CD4-positive, CD25-positive, alpha-beta regulatory T cell (primary cell): ENCODE measurements at regions not wholly inside any gene's neighbourhood (a gene's known extent, or its start where the extent isn't known, plus 50 kb on each side); places are given as distances from the start of the nearest gene placed in this dataset.
"Not testable (repeated sequence)": the region's sequence is repeated elsewhere in the genome, so short reads cannot be mapped to it uniquely, and the experiment has no call there.

Experiments used
- ATAC-seq, 2 donors: fragments of 150-1000 bp; cut with Tn5 transposase; one replicate each; pipeline ENCODE4 v1.10.0; 2021; ENCODE audit warnings: low read depth in 2 of 2, moderate number of reproducible peaks in 2 of 2, moderate library complexity in 1 of 2
- DNase-seq, 3 donors: peaks; one replicate each; pipeline versions ENCODE4 v3.0.0 to v3.0.0-alpha.2; 2012 to 2022; ENCODE audit warnings: mixed read lengths in 1 of 3
- H3K27ac ChIP-seq: one replicate; pipeline ENCODE4 v1.7.0; 2013; ENCODE audit warnings: mild to moderate bottlenecking, low read length; ENCODE audit not compliant: insufficient read depth, poor library complexity, severe bottlenecking
- H3K27me3 ChIP-seq: one replicate; pipeline ENCODE4 v1.7.0; 2013; ENCODE audit warnings: low read length; ENCODE audit not compliant: control insufficient read depth, insufficient read depth
- H3K36me3 ChIP-seq: one replicate; pipeline ENCODE4 v1.7.0; 2013; ENCODE audit warnings: mild to moderate bottlenecking, low read length, moderate library complexity; ENCODE audit not compliant: control insufficient read depth, insufficient read depth
- H3K4me1 ChIP-seq: 2 replicates; pipeline ENCODE4 v1.7.0; 2013; ENCODE audit warnings: mild to moderate bottlenecking, low read length; ENCODE audit not compliant: insufficient read depth, control insufficient read depth, poor library complexity, severe bottlenecking
- H3K4me3 ChIP-seq: one replicate; pipeline ENCODE4 v1.7.0; 2013; ENCODE audit warnings: low read depth, mild to moderate bottlenecking, low read length, moderate library complexity
- H3K9me3 ChIP-seq, 2 experiments: 1 replicate in 1 of 2; 2 replicates in 1 of 2; pipeline ENCODE4 v1.7.0; 2013; ENCODE audit warnings: low read length in 2 of 2, mild to moderate bottlenecking in 1 of 2, moderate library complexity in 1 of 2; ENCODE audit not compliant: control insufficient read depth in 2 of 2
- H3K27ac Mint-ChIP-seq, 3 donors: one replicate each; pipeline ENCODE4 v1.8.0; 2020 to 2022; ENCODE audit warnings: mild to moderate bottlenecking in 3 of 3, mixed read lengths in 3 of 3, moderate library complexity in 2 of 3
- H3K27me3 Mint-ChIP-seq: one replicate; pipeline ENCODE4 v1.8.0; 2022; ENCODE audit warnings: mild to moderate bottlenecking, mixed read lengths
- H3K36me3 Mint-ChIP-seq: one replicate; pipeline ENCODE4 v1.8.0; 2020; ENCODE audit warnings: mixed read lengths
- H3K4me1 Mint-ChIP-seq, 4 donors: one replicate each; pipeline ENCODE4 v1.8.0; 2020 to 2022; ENCODE audit warnings: mixed read lengths in 4 of 4, mild to moderate bottlenecking in 1 of 4
- H3K4me3 Mint-ChIP-seq, 4 donors: one replicate each; pipeline ENCODE4 v1.8.0; 2020 to 2022; ENCODE audit warnings: mild to moderate bottlenecking in 4 of 4, mixed read lengths in 4 of 4, moderate library complexity in 3 of 4
- H3K9me3 Mint-ChIP-seq, 7 donors: one replicate each; pipeline ENCODE4 v1.8.0; 2020 to 2022; ENCODE audit warnings: mixed read lengths in 7 of 7, mild to moderate bottlenecking in 3 of 7, moderate library complexity in 2 of 7

DNA sequence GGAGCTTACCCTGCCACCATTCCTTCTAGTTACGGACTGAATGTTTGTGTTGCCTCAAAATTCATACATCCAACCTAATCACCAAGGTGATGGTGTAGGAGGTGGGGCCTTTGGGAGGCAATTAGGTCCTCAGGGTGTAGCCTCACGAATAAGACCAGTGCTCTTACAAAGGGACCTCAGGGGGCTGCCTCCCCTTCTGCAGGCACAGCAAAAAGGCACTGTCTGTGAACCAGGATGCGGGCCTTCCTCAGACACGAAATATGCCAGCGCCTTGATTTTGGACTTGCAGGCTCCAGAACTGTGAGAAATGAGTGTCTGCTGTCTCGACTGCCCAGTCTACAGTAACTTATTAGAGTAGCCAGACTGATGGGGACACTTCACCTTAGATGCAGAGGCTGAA lies 150.4 kb upstream of the HDAC4 start:
- Histone ChIP-seq H3K36me3 (no peaks in the 10 kb centered on the region), H3K9me3 (no peaks in the 10 kb centered on the region), H3K4me1 (peaks cover 11% of the 10 kb centered on the region), H3K27me3 (peaks cover 2% of the 10 kb centered on the region), H3K27ac (no peak overlapping the region), H3K4me3 (no peak overlapping the region)
- DNase-seq = no peak
- Mint-ChIP-seq H3K4me3 (no peak overlapping the region), H3K27me3 (no peaks in the 10 kb centered on the region), H3K36me3 (no peaks in the 10 kb centered on the region), H3K27ac (no peak overlapping the region), H3K4me1 (peaks cover 0 to 29% (median 17%) of the 10 kb centered on the region in 4 donors), H3K9me3 (peaks cover 0 to under 1% (median 0%) of the 10 kb centered on the region in 7 donors)
- no peak for ATAC-seq

DNA sequence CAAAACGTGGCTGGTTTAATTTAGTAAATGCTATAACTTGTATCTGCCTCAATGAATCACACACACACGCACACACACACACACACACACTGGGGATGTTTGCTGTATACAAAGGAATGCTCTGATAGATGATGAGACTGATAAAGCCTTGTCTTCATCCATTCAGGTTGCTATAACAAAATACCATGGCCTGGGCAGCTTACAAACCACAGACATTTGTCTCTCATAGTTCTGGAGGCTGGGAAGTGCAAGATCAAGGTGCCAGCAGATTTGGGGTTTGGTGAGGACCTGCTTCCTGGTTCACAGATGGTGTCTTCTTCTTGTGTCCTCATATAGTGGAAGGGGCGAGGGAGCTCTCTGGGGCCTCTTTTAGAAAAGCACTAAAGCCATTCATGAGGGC lies 149.5 kb upstream of the HDAC4 start:
- Mint-ChIP-seq H3K4me3 (no peak overlapping the region), H3K9me3 (peaks cover 0 to 3% (median 0%) of the 10 kb centered on the region in 7 donors), H3K27me3 (no peaks in the 10 kb centered on the region), H3K36me3 (no peaks in the 10 kb centered on the region), H3K4me1 (peaks cover 0 to 37% (median 21%) of the 10 kb centered on the region in 4 donors), H3K27ac (no peak overlapping the region)
- Histone ChIP-seq H3K9me3 (no peaks in the 10 kb centered on the region), H3K36me3 (no peaks in the 10 kb centered on the region), H3K27ac (no peak overlapping the region), H3K4me3 (no peak overlapping the region), H3K4me1 (peaks cover 11% of the 10 kb centered on the region), H3K27me3 (no peaks in the 10 kb centered on the region)
- DNase-seq = no peak
- no peak for ATAC-seq

DNA sequence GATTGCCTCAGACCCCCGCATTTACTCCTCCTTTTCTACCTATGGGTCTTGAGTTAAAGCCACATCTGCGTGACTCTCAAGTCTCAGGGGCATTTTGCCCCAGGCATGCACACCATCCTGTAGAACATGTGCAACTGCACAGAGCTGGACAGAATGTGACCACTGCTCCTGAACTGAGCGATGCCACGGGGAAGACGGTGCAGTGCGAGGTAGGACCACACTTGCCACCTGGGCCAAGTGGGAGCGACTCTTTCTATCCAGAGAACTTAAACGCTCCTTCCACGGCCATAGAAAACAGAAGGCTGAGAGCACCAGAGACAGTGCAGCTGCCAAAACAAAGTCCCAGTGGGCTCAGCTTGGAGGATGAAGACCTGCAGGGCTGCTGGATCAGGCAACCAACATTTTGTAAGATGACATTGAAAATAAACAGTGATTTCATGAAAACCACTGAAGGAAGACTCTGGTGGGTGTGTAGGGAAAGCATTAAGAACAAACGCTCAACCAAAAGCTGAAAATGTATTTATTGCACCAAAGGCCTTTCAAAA lies 149.0 kb upstream of the HDAC4 start:
- H3K27ac Mint-ChIP-seq = peak overlapping the region in 2 of 3 donors; percentile 10 to 39
- no peaks in the 10 kb centered on the region for H3K27me3 Mint-ChIP-seq
- no peak overlapping the region for H3K27ac ChIP-seq
- no peaks in the 10 kb centered on the region for H3K27me3 ChIP-seq
- no peaks in the 10 kb centered on the region for H3K36me3 ChIP-seq
- H3K4me3 Mint-ChIP-seq = no peak overlapping the region
- peaks cover 0 to 43% (median 24%) of the 10 kb centered on the region in 4 donors for H3K4me1 Mint-ChIP-seq
- H3K4me3 ChIP-seq = no peak overlapping the region
- DNase-seq (no peak), ATAC-seq (no peak)
- no peaks in the 10 kb centered on the region for H3K9me3 ChIP-seq
- no peaks in the 10 kb centered on the region for H3K36me3 Mint-ChIP-seq
- H3K9me3 Mint-ChIP-seq = peaks cover 0 to 3% (median 0%) of the 10 kb centered on the region in 7 donors
- peaks cover 11% of the 10 kb centered on the region for H3K4me1 ChIP-seq

DNA sequence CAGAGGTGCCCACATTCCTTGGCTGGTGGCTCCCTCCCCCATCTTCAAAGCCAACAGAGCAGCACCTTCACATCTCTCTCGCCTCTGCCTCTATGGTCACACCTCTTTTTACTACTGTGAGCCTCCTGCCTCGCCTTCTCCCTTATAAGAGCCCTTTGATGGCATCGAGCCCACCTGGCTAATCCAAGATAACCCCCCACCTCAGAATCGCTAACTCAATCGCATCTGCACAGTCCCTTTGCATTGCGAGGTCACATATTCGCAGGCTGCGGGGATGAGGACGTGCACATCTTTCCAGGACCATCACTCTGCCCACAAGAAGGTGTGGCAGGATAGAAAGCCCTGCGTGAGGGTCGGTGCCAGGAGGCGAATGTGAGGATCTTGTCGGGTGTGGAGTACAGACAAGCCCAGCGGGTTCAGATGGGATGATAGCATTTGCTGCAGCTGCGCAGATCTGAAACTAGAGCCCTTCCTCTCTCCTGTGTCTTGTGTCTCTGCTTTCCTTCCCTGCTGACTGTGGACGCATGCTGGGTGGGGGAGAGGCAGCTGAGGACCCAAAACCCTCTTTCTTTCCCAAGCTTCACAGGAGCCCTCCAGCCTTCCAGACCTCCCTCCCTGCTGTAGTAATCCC lies 148.3 kb upstream of the HDAC4 start:
- H3K9me3 Mint-ChIP-seq = peaks cover 0 to 3% (median 0%) of the 10 kb centered on the region in 7 donors
- no peaks in the 10 kb centered on the region for H3K36me3 ChIP-seq
- H3K9me3 ChIP-seq = no peaks in the 10 kb centered on the region
- H3K4me1 Mint-ChIP-seq = peaks cover 0 to 46% (median 27%) of the 10 kb centered on the region in 4 donors
- DNase-seq (no peak), ATAC-seq (no peak)
- H3K27ac ChIP-seq = no peak overlapping the region
- no peak overlapping the region for H3K4me3 ChIP-seq
- H3K27me3 Mint-ChIP-seq = no peaks in the 10 kb centered on the region
- no peak overlapping the region for H3K4me3 Mint-ChIP-seq
- H3K36me3 Mint-ChIP-seq = no peaks in the 10 kb centered on the region
- peak overlapping the region in 2 of 3 donors; percentile 67 to 72 for H3K27ac Mint-ChIP-seq
- H3K4me1 ChIP-seq = peaks cover 11% of the 10 kb centered on the region
- H3K27me3 ChIP-seq = no peaks in the 10 kb centered on the region

DNA sequence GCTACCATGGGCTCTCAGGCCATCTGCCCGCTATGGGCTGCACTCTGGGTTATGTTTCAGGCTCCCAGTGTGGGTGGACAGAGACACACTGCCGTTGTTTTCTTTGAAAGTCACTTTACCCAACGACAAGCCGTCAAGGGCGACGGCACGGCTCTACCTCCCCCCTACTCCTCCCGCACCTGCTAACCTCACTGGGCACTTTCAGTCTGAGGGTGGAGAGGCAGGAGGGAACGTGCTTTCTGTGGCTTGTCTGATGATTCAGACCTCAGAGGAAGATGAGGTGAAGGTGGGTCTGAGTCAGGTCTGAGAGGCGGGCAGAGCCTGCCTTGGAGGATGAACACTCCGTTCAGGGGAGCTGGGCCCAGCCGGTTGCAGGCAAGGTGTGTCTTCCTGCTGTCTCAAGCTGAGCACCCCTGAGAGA lies 147.6 kb upstream of the HDAC4 start:
- peaks cover 11% of the 10 kb centered on the region for H3K4me1 ChIP-seq

DNA sequence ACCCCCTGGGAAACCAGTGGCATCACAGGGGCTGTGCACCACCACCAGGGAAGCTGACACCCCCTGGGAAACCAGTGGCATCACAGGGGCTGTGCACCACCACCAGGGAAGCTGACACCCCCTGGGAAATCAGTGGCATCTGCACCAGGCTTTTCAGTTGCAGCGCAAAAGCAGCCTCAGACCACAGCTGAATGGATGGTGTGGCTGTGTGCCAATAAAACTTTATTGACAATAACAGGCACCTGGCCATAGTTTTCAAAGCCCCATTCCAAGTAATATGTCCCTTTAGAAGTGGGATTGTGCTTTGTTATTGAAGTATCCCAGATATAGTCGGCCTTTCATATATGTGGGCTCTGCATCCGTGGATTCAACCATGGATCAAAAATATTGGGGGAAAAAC lies 146.3 kb upstream of the HDAC4 start:
- not testable (repeated sequence) for DNase-seq, H3K9me3 ChIP-seq, H3K4me3 Mint-ChIP-seq, H3K9me3 Mint-ChIP-seq, H3K36me3 Mint-ChIP-seq, H3K4me3 ChIP-seq, H3K36me3 ChIP-seq, H3K27me3 ChIP-seq, ATAC-seq, H3K27ac Mint-ChIP-seq, H3K27ac ChIP-seq, H3K27me3 Mint-ChIP-seq
- peaks cover 0 to 46% (median 24%) of the 10 kb centered on the region in 4 donors for H3K4me1 Mint-ChIP-seq
- peaks cover 11% of the 10 kb centered on the region for H3K4me1 ChIP-seq

More for the DNA sequence above, 147.6 kb upstream of the HDAC4 start:
- Histone ChIP-seq H3K27ac (no peak overlapping the region), H3K27me3 (no peaks in the 10 kb centered on the region), H3K36me3 (no peaks in the 10 kb centered on the region), H3K9me3 (no peaks in the 10 kb centered on the region), H3K4me3 (no peak overlapping the region)
- H3K9me3 Mint-ChIP-seq = peaks cover 0 to 3% (median 0%) of the 10 kb centered on the region in 7 donors
- DNase-seq = peak in 1 of 3 donors; percentile 74
- ATAC-seq = peak; percentile 75 to 77
- peaks cover 0 to 46% (median 25%) of the 10 kb centered on the region in 4 donors for H3K4me1 Mint-ChIP-seq
- H3K4me3 Mint-ChIP-seq = no peak overlapping the region
- H3K36me3 Mint-ChIP-seq = no peaks in the 10 kb centered on the region
- peak overlapping the region in 2 of 3 donors; percentile 42 to 67 for H3K27ac Mint-ChIP-seq
- no peaks in the 10 kb centered on the region for H3K27me3 Mint-ChIP-seq

DNA sequence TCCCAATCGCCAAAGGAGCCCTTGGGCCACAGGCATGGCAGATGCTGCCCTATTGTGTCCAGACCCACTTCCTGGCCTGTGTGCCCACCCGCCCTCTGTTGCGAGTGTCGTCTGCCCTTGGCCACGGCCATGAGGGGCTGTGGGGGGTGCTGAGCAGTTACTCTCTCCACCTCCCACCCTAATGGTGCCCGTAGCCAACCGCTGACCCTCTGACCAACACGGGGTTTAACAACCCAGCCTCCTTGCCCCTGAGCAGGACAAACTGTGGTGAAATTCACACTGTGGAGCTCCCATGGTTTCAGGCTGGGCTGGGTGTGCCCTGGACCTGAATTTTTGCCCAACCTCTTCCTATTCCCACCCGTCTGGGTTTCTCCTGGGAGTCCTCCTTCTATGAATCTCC lies 145.7 kb upstream of the HDAC4 start:
- H3K9me3 Mint-ChIP-seq = peaks cover 0 to 3% (median 0%) of the 10 kb centered on the region in 7 donors
- no peak overlapping the region for H3K4me3 Mint-ChIP-seq
- Histone ChIP-seq H3K36me3 (no peaks in the 10 kb centered on the region), H3K9me3 (no peaks in the 10 kb centered on the region), H3K27ac (no peak overlapping the region), H3K4me3 (no peak overlapping the region), H3K4me1 (peaks cover 11% of the 10 kb centered on the region), H3K27me3 (no peaks in the 10 kb centered on the region)
- ATAC-seq (no peak), DNase-seq (no peak)
- H3K4me1 Mint-ChIP-seq = peaks cover 0 to 46% (median 24%) of the 10 kb centered on the region in 4 donors
- H3K27ac Mint-ChIP-seq = peak overlapping the region in 1 of 3 donors; percentile 47
- no peaks in the 10 kb centered on the region for H3K36me3 Mint-ChIP-seq
- peaks cover 11% of the 10 kb centered on the region for H3K27me3 Mint-ChIP-seq
